HG03432 (cell line): ENCODE measurements at regions not wholly inside any gene's neighbourhood (a gene's known extent, or its start where the extent isn't known, plus 50 kb on each side); places are given as distances from the start of the nearest gene placed in this dataset.
A peak's percentile ranks its signal among the peaks of the same experiment; 100 is the strongest.
"Not testable (repeated sequence)": the region's sequence is repeated elsewhere in the genome, so short reads cannot be mapped to it uniquely, and the experiment has no call there.

Experiments used
- ATAC-seq: cut with Tn5 transposase; IDR thresholded peaks from one replicate; pipeline ENCODE4 v1.9.1; 2021; ENCODE audit warnings: mild to moderate bottlenecking, moderate library complexity; ENCODE audit not compliant: unreplicated experiment

DNA sequence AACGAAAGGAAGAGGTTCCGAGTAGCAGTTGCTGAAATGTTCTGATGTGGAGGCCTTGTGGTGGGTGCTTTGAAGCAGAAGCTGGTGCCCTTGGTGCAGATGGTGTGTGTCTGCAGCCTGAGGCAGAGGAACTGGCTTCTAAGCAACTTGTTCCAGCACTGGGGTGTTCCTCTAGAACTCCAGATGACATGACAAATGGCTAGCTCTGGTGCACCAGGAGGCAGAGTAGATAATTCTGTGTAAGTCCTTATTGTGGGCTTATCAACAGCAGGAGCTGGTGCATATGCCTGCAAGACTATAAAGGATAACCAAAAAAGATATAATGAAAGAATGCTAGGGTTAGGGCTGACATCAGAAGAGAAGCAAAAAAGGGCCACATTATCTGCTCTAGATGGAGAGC, 76.5 kb downstream of the ARL5B start:
- no peak for ATAC-seq

DNA sequence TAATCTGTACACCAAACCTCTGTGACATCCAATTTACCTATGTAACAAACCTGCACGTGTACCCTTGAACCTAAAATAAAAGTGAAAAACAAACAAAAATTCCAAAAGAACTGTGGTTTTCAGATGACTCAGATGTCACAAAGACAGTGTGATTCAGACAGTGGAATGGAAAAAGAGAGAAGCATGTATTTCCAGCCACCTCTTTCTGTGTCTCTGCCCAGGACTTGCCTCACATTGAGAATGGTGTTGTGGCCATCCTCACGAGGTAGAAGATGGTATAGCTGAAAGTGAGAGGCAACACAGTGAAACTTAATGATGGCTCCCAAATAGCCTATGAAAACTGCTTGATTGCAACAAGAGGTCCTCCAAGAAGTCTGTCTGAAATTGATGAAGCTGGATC, 78.0 kb downstream of the ARL5B start:
- no peak for ATAC-seq

DNA sequence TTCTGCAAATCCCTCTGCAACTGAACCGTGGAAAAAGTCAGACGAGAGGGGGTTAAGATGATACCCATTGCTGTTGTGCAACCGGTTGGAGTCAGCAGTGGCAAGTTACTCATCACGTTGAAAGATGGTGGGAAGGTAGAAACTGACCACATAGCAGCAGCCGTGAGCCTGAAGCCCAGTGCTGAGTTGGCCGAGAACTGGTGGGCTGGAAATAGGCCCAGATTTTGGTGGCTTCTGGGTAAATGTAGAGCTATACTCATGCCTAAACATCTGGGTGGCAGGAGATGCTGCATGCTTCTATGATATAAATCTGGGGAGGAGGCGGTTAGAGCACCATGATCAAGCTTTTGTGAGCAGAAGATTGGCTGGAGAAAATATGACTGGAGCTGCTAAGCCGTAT, 78.6 kb downstream of the ARL5B start:
- ATAC-seq, result no peak

DNA sequence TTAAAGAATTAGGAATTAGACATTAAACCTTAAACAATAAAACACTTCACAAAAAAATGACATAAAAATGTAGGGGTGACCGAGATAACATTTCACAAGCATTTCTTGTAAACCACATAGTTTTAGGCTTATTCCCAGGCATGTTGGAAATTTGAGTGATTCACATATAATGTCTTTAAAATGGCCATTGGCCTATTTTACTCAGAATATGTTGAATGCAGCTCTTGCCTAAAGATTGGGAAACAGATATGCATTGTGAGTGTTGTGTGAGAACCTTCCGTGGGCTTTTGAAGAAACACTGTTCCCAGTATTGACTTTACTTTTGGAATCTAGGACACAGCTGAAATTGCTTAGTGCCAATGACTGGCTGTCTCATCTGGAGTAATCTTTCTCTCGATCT, 79.6 kb downstream of the ARL5B start:
- no peak for ATAC-seq

DNA sequence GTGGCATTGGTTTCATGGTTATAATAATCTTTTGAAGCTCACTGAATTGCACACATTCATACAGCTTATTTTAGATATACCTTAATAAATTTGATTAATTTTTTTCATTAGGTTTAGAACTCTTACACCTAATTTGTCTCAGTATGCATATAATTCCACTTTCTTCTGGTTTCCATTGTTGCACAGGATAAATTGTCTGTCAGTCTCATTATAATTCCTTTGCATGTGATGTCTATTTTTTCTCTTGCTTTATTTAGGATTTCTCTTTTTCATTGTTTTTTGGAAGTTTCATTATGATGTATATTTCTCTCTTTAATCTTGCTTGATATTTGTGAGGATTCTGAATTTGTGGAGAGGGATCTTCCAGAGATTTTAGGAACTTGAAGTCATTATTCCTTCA, 84.7 kb downstream of the ARL5B start:
- ATAC-seq, result no peak

DNA sequence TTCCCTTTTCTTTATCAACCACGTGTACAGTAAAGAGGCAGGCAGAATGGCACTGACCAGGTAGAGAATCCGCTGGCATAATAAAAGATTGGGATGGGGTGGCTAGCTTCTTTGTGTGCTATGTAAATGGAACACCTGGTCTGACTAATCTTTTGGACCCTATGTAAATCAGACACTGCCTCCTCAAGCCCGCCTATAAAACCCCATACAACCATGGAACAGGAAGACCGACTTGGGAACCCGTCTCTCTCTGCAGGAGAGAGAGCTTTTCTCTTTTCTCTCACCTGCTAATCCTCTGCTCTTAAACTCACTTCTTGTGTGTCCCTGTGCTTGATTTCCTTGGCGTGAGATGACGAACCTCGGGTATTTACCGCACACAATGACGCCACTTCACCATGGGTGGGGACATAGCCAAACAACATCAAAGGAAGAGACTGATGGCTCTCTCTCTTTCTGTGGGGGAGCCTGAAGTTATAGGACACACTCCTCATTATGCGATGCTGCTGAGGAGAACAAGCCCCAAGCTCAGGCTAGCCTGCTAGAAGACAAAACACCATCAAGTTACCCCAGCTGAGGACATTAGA, 94.2 kb downstream of the ARL5B start:
- no peak for ATAC-seq

DNA sequence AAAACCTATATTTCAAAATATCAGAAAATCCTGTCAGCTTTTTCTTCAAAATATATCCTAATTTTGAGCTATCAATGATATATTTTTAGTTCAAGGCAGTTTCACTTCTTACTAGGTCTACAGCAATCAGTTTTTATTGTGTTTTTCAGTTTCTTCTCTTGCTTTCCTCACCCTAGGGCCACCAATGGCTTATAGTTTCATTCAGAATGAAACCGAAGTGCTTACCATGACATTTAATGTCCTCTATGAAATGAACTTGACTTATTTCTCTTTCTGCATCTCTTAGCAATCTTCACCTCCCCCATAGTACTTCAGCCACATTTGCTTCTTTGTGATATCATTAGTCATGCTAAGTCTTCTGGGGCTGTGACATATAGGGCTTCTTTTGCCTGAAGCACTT, 100.3 kb downstream of the ARL5B start:
- ATAC-seq, result peak; percentile 90

DNA sequence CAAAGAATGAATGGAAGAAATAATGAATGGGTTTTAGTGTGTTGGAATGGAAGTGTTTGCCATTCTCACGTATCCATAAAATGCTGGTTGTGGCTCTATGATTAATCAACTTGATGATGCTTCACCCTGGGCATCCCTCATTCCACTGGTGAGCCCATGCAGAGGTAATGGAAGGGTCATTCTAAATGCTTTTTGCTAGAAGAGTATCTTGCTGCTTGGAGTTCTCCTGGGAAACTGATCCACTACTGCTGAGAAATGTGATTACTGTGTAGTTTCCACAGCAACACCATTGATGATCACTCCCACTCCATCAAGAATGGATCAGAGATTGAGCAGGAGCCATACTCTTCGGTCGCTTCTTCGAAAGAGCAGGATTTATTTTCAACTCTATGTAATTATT, 101.6 kb downstream of the ARL5B start:
- ATAC-seq, result no peak

DNA sequence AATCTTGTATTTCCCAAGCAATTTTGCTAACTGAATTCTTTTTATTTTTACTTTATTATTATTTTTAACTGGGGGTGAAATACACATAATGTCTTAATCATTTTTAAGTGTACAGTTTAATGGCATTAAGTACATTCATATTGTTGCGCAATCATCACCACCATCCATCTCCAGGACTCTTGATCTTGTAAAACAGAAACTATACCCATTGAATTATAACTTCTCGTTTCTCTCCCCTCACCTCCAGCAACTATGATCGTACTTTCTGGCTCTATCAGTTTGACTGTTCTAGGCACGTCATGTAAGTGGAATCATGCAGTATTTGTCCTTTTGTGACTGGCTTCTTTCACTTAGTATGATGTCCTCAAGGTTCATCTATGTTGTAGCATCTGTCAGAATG, 108.8 kb downstream of the ARL5B start:
- ATAC-seq, result no peak

DNA sequence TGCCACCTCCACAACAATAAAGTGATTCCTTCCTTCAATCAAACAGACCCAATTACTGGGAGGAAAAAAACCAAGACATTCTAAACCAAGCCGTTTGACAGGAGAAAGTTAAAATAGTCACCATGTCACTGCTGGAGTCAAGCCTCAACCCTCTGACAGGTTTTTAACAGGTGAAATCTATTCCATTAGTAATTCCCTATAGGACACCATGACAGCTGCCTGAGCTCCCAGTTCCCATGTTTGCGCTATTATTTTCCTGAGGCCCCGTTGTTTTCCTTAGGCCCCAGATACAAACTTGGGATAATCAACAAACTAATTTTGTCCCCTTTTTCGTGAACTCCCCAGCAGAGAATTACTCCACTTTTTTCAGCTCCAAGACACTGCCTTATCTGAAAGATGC, 113.9 kb downstream of the ARL5B start:
- ATAC-seq, result no peak

DNA sequence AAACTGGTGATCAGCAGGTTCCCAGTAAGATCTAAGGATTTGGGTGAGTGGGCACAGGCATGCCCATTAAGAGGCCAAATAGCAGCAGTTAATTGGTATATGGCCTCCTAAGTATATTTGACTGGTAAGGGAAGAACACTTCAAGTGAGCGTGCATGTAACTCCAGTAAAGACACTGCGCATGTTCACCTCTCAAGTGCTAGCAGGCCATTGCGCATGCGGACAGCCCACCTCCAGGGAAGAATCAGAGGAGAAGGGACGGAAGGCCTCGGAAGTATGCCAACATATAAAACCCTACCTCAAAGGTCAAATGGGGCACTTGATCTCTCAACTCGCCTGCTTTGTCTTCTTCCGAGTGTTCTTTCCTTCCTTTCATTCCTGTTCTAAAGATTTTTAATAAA, 118.0 kb downstream of the ARL5B start:
- ATAC-seq, result no peak

DNA sequence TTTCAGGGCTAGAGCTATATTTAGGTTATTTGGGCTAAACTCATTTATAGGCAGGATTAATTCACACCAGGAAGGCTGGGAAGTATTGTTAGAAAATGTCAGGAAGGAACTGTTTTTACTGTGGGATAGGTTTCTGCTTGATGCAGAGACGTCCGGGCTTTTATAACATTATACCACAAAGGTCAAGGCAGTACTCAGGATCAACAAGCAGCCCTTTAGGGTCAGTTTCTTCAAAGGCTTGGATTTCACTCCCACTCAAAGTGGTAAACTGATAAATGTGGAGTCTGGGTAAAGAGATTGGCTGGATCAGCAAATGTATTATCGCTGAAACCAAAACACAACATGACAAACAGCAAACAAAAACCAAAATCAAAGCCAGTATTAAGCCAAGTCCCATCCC, 127.2 kb downstream of the ARL5B start:
- ATAC-seq, result no peak

DNA sequence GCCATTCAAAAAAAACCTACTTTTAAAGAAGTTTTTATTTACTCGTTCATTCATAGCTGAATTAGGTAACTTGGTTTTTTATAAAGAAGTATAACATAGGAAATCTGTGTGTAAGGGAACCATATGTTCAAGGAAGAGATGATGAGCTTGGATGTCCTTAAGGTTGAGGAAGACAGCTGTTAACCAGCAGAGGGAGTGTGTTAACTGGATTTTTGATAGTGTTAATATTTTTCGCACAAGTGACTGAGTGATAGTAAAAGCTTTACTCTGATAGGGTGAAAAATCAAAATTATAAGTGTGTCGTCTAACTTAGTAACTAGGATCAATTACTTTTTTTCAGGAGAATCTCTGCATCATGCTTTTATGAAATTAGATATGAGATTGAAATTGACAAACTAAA, 134.7 kb downstream of the ARL5B start:
- no peak for ATAC-seq

DNA sequence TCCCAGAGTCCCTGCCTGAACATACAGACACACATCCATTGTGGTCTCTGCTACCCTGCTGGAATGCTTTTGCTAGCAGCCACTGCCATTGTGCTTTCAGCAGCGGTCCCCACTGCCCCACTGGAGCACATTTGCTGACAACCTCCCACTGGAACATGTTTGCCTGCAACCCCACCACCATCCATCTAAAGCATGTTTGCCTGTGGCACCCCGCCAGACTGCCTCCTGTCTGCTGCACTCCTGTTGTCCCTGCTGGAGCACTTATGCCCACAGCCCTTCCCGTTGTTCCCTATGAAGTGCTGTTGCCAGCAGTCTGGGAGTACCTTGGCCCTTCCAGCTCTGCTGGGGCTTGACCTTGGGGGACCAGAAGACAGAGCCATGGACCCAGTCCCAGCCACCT, 136.3 kb downstream of the ARL5B start:
- ATAC-seq, result no peak

DNA sequence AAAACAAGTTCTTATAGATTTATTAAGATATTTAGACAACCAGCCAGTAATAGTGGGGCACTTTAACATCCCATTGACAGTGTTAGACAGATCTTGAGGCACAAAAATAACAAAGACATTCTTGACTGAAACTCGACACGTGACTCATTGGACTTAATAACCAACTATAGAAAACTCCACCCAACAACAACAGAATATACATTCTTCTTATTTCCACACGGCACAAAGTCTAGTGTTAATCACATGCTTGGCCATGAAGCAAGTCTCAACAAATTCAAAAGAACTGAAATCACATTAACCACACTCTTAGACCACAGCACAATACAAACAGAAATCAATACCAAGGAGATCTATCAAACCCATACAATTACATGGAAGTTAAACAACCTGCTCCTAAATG, 138.1 kb downstream of the ARL5B start:
- ATAC-seq, result no peak

DNA sequence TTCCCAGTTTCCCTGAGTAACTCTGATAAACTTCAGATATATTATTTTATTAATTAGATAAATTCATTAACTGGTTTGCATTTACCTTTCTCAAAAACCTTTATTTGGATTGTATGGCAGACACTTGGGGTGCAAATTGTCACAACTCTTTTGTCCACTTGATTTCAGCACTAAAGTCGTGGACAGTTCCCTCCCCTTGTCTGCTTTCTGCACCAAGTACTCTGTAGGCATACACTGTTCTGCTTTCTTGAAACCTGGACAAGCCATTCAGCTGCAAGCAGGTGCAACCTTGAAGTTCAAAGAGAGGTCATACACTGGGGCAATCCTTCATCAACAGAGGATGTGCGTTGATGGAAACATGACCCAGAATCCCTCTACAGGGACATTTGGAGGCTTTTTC, 162.9 kb downstream of the ARL5B start:
- no peak for ATAC-seq

DNA sequence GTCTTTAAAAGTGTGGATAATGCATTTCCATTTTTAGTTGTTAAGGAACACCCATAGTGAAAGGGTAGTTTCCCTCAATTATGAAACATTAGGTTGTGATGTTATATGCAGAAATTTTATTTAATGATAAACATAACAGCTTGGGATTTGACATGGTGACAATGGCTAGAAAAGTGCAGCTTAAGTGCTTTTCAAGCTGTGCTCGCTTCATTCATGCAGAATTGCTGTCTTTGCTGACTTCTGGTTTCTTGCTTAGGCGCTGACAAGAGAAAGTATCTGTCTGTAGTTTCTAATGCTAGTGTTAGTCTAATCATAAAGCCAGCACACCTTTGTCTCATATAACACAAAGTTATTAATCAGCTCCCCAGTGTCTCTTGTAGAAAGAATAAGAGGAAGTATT, 170.0 kb downstream of the ARL5B start:
- no peak for ATAC-seq

DNA sequence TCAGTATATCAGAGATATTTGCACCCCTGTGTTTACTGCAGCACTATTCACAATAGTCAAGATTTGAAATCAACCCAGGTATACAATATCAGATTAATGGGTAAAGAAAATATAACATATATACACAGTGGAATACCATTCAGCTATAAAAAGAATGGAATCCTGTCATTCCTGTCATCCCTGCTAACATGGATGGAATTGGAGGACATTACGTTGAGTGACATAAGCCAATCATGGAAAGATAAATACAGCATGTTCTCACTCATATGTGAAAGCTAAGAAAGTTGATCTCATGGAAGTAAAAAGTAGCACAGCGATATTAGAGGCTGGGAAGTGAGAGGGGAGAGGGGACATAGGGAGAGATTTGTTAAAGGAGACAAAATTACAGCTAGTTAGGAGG, 171.0 kb downstream of the ARL5B start:
- ATAC-seq, result no peak

DNA sequence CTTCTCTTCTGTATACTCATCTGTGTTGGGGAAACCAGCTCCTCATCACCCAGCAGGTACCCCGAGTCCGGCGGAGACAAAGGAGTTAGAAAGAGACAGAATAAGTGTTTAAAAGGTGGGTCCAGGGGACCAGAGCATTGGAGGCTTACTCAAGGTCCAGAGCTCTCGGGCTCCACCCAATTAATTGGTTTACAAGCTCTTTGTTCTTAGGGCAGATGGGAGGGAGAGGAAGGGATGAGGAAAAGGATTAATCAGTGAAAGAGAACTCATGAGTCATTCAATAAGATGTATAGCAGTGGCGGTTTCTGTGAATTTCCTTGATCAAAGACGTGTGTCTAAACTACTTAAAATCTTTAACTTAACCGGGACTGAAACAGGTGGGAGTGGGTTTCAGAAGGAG, 192.0 kb upstream of the MALRD1 start:
- ATAC-seq, result not testable (repeated sequence)

DNA sequence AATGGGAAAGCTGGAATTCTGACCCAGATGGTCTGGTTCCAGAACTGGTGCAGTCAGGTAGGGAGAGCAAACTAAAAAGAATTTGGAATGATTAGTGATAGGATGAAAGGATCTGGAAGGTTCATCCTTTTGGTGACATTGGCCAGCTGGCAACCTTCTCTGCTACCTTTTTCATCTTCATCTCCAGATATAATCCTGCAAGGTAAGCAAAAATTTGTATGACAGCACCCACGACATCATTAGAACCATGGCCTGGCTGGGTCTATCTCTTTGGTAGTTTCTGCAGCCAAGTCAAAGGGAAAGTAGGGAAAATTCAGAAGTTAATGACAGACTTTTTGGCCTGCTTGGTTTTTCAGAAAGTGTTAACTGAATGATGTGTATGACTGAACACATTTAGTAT, 188.9 kb upstream of the MALRD1 start:
- ATAC-seq, result no peak

DNA sequence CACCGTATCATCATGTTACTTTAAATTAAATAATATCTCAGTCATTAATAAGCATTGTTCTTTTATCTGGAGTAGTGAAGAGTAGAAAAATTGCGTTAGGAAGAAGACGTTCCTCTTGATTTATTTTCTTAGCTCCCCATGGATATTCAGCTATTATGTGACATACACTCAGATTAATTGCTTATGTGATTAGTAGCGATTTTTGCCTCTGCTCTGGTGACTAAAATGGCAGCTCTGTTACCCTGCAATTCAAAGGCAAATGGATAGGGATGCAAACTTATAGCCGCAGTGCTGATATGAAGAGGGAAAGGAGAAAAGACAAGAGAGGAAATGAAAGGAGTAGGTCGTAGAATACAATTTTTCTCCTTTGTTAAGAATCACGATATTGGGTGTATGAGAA, 188.4 kb upstream of the MALRD1 start:
- no peak for ATAC-seq

DNA sequence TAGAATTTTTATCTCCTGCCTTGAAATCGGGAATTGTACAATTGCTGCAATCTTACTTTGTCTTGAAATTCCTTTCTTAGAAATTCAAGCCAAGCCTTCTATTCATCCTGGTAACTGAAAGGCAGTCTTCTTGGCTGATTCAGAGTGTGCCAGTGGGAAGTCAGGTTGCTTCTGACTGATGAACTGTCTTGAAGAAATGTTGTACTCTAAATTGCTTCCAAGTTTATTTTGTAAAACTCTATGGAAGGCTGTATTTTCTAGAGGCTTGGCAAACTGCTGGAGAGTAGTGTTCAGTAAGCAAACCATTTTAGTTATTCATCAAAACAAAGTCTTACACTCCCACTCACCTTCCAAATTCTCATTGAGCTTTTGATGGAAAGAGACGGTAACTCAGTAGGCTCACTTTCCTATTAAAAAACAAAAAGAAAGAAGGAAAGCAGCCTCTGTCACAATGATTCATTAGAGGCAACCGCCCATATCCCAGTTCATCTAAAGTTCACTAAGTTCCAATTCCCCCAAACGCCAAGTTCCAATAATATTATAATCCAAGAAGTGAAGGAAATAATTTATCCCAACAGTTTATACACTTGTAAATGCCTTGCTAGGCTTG, 187.9 kb upstream of the MALRD1 start:
- no peak for ATAC-seq

DNA sequence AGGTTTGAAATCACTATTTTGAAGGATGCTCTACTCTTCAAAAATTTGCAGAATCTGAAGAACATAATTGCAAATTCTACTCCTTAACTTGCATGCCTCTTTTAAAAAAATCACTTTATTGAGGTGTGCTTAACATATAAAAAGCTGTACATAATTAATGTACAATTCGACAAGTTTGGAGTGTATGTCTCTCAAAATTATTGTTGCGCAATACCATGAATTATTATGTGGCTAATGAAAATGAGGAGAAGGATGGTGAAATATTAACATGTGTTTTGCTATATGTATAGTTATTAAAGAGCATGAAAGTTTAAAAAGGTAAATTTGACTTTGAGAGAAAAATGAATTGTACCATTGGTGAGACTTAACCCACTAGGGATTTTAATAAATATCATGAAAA, 187.2 kb upstream of the MALRD1 start:
- no peak for ATAC-seq
